HG03378 (cell line): ENCODE measurements at regions not wholly inside any gene's neighbourhood (a gene's known extent, or its start where the extent isn't known, plus 50 kb on each side); places are given as distances from the start of the nearest gene placed in this dataset.
"Not testable (repeated sequence)": the region's sequence is repeated elsewhere in the genome, so short reads cannot be mapped to it uniquely, and the experiment has no call there.

Source experiments
- ATAC-seq: cut with Tn5 transposase; IDR thresholded peaks from one replicate; pipeline ENCODE4 v1.9.1; 2021; ENCODE audit warnings: mild to moderate bottlenecking, moderate library complexity; ENCODE audit not compliant: unreplicated experiment

DNA sequence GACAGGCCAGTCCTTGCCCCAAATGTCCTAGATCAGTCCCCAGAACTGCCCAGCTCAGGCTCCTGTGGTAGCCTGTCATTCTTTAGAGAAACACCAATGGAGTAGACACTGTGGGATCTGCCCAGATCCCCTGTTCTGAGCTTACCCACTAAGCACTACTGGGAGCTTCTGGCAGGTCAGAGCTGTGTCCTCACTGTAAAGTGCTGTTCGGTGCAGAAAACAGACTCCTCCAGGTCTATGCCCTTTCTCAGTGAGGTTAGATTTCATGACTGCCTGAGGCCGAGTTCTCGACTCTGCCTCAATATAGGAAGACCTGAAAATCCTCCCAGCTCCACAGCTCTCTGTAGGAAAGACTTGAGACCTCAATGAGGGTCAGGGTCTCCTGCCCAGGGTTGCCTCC lies 67.5 kb upstream of the IGLL5 start:
- no peak for ATAC-seq

DNA sequence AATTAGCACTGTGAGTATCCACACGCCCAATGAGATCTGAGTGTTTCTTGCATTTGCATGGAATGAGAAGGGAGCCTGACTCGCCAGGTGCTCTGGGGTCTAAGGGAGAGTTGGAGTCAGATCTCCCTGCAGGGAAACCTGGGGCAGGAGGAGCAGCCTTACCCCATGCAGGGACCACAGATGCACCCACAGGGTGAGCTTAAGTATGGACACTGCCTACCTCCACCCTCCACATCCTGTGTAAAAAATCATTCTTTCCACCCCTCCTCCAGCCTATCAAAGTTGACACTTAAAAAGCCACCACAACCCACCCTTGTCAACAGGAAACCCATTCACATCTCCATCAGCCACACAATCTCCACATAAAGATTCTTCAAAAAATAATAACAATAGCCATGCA lies 67.0 kb upstream of the IGLL5 start:
- no peak for ATAC-seq

GRCh38 chr22:22821340-22821739 lies 66.3 kb upstream of the IGLL5 start:
- ATAC-seq = no peak

DNA sequence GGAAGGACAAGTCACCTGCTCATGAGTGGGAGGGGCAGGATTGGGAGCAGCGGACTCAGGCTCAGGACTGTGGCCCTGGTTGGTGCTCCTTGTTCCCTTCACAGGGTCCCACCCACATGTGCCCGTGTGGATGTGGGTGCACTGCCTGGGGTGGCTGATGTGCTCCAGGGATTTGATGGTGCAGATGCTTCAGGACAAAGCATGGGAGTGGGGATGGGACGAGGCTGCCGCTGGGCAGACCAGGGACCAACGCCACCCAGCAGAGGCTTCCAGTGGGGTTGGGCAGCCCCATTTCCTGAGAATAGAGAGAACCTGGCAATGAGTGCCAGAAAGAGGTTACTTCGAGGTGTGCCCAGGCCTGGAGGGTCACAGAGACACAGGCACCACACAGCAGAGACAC lies 65.5 kb upstream of the IGLL5 start:
- no peak for ATAC-seq

DNA sequence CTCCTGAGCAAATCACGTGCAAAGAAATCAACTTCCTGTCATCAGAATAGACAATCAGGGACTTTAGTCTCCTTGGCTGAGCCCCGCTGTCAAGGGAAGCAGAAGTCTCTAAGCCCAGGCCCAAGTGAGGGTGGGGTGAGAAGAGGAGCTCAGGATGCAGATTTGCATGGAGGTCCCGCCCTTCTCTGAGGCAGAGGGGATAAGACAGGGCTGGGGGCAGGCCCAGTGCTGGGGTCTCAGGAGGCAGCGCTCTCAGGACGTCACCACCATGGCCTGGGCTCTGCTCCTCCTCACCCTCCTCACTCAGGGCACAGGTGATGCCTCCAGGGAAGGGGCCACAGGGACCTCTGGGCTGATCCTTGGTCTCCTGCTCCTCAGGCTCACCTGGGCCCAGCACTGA lies 65.1 kb upstream of the IGLL5 start:
- ATAC-seq = not testable (repeated sequence)

DNA sequence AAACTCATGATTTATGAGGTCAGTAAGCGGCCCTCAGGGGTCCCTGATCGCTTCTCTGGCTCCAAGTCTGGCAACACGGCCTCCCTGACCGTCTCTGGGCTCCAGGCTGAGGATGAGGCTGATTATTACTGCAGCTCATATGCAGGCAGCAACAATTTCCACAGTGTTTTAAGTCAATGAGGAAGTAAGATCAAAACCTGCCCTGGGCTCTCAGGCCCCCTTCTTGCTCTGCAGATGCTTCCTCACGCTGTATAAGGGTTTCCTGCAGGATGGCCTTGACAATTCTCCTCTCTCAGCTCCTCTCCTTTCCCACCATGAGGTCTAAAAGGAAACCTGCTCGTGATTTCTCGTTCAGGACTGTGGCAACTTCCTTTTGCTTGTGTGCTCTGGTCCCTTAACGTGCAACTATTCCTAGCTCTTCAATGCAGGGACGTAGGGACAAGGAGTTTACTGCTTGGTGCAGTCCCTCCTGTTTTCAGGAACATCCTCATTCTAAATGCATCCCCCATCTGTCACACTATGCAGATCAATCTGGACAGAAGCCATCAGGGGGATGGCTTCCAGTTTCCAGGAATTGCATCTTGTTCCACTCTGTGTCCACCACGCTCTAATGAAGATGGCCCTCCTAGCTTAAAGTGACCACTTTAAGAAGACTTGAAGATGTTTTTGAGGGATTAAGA lies 64.3 kb upstream of the IGLL5 start:
- no peak for ATAC-seq

GRCh38 chr22:22824340-22825212 lies 63.0 kb upstream of the IGLL5 start:
- no peak for ATAC-seq

- no peak for ATAC-seq
These were observed 62.4 kb upstream of the IGLL5 start for GRCh38 chr22:22825213-22825593.

DNA sequence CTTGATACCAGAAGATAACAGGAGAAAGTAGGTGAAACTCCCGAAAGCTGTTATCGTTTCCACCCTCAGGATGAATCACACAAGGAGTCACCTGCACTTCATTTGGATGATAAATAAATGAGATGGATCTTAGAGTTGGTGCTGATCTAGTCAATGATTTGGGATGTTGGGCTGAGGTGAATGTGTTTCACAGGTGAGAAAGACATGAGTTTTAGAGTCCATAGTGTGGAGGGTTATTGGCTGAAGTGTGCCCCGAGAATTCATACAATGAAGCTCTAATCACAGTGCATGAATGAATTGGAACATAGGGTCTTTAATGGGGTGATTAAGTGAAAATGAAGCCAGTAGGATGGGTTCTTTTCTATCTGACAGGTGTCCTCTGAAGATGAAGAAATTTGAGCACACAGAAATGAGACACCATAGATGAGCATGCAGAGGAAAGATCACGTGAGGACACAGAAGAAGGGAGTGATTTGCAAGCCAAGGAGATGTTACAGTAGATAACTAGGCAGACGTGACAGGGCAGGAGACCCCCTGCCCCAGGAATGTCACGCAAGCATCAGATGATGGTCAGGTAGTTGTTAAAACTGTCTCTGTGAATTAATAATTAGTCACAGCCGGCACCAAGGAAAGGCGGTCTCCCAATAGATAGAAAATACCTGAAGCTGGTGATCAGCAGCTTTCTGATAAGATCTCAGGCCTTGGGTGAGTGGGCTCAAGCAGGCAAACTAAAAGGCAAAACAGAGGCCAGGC lies 60.3 kb upstream of the IGLL5 start:
- no peak for ATAC-seq

- ATAC-seq = no peak
These were observed 57.4 kb upstream of the IGLL5 start for GRCh38 chr22:22830193-22830592.

- no peak for ATAC-seq
These were observed 56.5 kb upstream of the IGLL5 start for GRCh38 chr22:22830957-22831688.

DNA sequence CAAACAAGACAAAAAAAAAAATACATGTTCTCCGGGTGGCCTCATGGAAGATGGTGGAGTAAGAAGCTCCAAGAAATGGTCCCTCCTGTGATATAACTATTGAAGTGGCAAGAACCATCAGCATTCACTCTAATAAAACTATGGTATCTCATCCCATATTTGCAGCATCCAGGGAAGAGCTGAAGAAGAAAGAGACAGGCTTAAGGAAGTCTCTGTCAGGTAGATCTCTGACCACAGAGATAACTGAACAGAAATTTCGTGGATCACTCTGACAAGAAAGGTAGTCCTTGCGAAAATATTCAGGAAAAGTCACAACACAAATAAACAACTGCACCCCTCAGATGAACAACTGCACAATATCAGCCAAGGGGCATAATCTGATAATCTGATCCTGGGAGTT lies 54.6 kb upstream of the IGLL5 start:
- no peak for ATAC-seq

GRCh38 chr22:22833488-22833887 lies 54.1 kb upstream of the IGLL5 start:
- no peak for ATAC-seq

GRCh38 chr22:22834204-22834603 lies 53.4 kb upstream of the IGLL5 start:
- ATAC-seq = no peak

DNA sequence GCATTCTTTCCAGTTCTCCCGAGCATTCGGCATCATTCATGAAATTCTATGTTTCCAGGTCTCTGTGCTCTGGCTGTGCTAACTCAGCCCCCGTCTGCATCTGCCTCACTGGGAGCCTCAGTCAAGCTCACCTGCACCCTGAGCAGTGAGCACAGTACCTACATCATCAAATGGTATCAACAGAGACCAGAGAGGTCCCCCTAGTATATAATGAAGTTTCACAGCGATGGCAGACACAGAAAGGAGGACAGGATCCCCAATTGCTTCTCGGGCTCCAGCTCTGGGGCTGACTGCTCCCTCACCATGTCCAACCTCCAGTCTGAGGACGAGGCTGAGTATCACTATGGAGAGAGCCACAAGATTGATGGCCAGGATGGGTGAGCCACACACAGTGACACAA lies 52.8 kb upstream of the IGLL5 start:
- ATAC-seq = no peak

DNA sequence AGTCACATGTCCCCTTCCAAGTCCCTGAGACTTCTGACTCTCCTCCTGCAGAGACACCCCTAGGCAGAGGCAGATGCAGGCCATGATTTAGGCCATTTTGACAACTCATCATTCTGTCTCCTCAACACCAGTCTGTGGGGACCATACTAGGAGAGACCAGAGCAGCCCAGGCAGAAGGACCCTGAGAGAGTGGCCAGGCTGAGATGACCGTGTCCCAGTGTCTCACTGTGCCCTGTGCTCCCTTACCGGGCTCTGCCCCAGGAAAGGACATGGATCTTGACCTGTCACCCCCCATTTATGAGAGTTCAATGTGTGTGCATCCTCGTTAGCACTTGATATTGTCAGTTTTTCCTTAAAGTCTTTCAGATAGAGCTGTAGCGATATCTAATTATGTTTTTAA lies 52.4 kb upstream of the IGLL5 start:
- no peak for ATAC-seq

- no peak for ATAC-seq
These were observed 51.8 kb upstream of the IGLL5 start for GRCh38 chr22:22835771-22836291.

DNA sequence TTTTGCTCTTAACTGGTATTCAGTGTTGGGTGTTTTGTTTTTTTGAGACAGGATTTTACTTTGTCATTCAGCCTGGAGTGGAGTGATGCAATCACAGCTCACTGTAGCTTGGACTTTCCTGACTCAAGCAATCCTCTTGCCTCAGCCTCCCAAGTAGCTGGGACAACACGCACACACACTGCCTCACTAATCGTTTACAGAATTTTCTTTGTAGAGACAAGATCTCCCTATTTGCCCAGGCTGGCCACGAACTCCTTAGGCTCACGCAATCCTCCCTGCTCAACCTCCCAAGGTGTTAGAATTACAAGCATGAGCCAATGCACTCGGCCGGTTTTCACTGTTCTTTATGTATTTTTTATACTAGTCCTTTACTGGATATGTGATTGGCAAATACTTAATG lies 51.0 kb upstream of the IGLL5 start:
- ATAC-seq = no peak
